Stomach (tissue), 8 donors: ENCODE measurements at regions not wholly inside any gene's neighbourhood (a gene's known extent, or its start where the extent isn't known, plus 50 kb on each side); places are given as distances from the start of the nearest gene placed in this dataset.

Experiments used
- DNase-seq, 2 donors: peaks; one replicate each; pipeline versions ENCODE4 v3.0.0 to v3.0.0-alpha.2; 2013 to 2019
- H3K27ac ChIP-seq, 5 donors: fragments of 200-600 bp in 4 of 5; sonication (generic) in 4 of 5; one replicate each; pipeline ENCODE4 v1.5.1; 2013 to 2019; ENCODE audit warnings: mild to moderate bottlenecking in 1 of 5, moderate library complexity in 1 of 5
- H3K27me3 ChIP-seq, 3 donors: fragments of 200-600 bp; sonication (generic); one replicate each; pipeline ENCODE4 v1.5.1; 2017 to 2019; ENCODE audit warnings: mixed run types in 1 of 3
- H3K36me3 ChIP-seq, 4 donors: fragments of 200-600 bp; sonication (generic); 1 replicate in 3 of 4; 2 replicates in 1 of 4; pipeline ENCODE4 v1.5.1; 2016 to 2019
- H3K4me1 ChIP-seq, 4 donors: fragments of 200-600 bp; sonication (generic); one replicate each; pipeline ENCODE4 v1.5.1; 2016 to 2019
- H3K4me3 ChIP-seq, 4 donors: fragments of 200-600 bp; sonication (generic) in 3 of 4; one replicate each; pipeline ENCODE4 v1.5.1; 2016 to 2019; ENCODE audit warnings: mild to moderate bottlenecking in 1 of 4
- H3K9me3 ChIP-seq, 4 donors: fragments of 200-600 bp; sonication (generic); one replicate each; pipeline ENCODE4 v1.5.1; 2016 to 2019
- CTCF ChIP-seq, 7 experiments: fragments of 450-650 bp in 4 of 7; fragments of 200-600 bp in 3 of 7; sonication (generic) in 3 of 7; IDR thresholded peaks; one replicate each; pipeline ENCODE4 v1.5.1; 2016 to 2019; ENCODE audit warnings: antibody characterized with exemption in 7 of 7, control low read depth in 2 of 7, mild to moderate bottlenecking in 1 of 7
- EP300 ChIP-seq: sonication (generic); formaldehyde crosslinking; IDR thresholded peaks from one replicate; pipeline ENCODE4 v1.6.1; 2017; ENCODE audit warnings: antibody characterized with exemption
- POLR2A ChIP-seq, 4 donors: fragments of 450-650 bp; IDR thresholded peaks; one replicate each; pipeline ENCODE4 v1.6.1; 2016; ENCODE audit warnings: antibody characterized with exemption in 4 of 4, control low read depth in 2 of 4, mild to moderate bottlenecking in 1 of 4, moderate library complexity in 1 of 4
- POLR2AphosphoS5 ChIP-seq, 3 donors: sonication (generic); formaldehyde crosslinking; IDR thresholded peaks; one replicate each; pipeline ENCODE4 v1.6.1; 2016; ENCODE audit warnings: antibody characterized with exemption in 3 of 3
- WGBS, 5 donors: extraction: QIAGEN DNeasy Blood & Tissue Kit in 3 of 5; methylation state at CpG; one replicate each; pipeline versions ENCODE4 v1.1.5 to v1.1.7; 2013 to 2018; 5-methylcytosine and 5-hydroxymethylcytosine counted together
- intact Hi-C: fragments of 100-400 bp; cut with DNase I; formaldehyde crosslinking; loops from one replicate; pipeline ENCODE4 v1.15.1; 2023; ENCODE audit warnings: low total_unique reads
- donor health status: healthy with polysubstance abuse.
- donor health status: Bipolar disorder and iron deficiency.
- donor health status: healthy.

- Histone ChIP-seq H3K4me3 (no peak overlapping the region), H3K9me3 (no peaks in the 10 kb centered on the region), H3K4me1 (peaks cover 0 to 4% (median 0%) of the 10 kb centered on the region in 4 donors), H3K27me3 (no peaks in the 10 kb centered on the region), H3K36me3 (peaks cover 0 to 16% (median 0%) of the 10 kb centered on the region in 4 donors), H3K27ac (no peak overlapping the region)
- DNase-seq, result no peak
- TF ChIP-seq POLR2AphosphoS5 (IDR thresholded peaks at IDR 0.05), result no peak
- TF ChIP-seq POLR2A (IDR thresholded peaks at IDR 0.05), result no peak
- no peak for TF ChIP-seq EP300
- TF ChIP-seq CTCF (IDR thresholded peaks at IDR 0.05), result no peak
- 60 to 92% (median 83%) methylated on average over 3 of the region's 3 CpGs for WGBS, 5 donors
- intact Hi-C loops, result no loop called here
Observed at GRCh38 chr22:25508161-25508560, 56.3 kb upstream of the GRK3 start.

- Histone ChIP-seq H3K36me3 (peaks cover 0 to 16% (median 0%) of the 10 kb centered on the region in 4 donors), H3K9me3 (no peaks in the 10 kb centered on the region), H3K4me1 (peaks cover 0 to 4% (median 0%) of the 10 kb centered on the region in 4 donors), H3K27me3 (no peaks in the 10 kb centered on the region), H3K4me3 (no peak overlapping the region), H3K27ac (no peak overlapping the region)
- WGBS, 5 donors, result 67 to 91% (median 70%) methylated on average over 5 of the region's 5 CpGs
- intact Hi-C loops, result no loop called here
- TF ChIP-seq EP300, result no peak
- TF ChIP-seq POLR2AphosphoS5 (IDR thresholded peaks at IDR 0.05), result no peak
- no peak for TF ChIP-seq POLR2A (IDR thresholded peaks at IDR 0.05)
- no peak for TF ChIP-seq CTCF (IDR thresholded peaks at IDR 0.05)
- DNase-seq, result no peak
Observed at GRCh38 chr22:25508761-25509321, 55.6 kb upstream of the GRK3 start.

GRCh38 chr22:25509374-25509791, 55.1 kb upstream of the GRK3 start:
- Histone ChIP-seq H3K36me3 (peaks cover 0 to 16% (median 0%) of the 10 kb centered on the region in 4 donors), H3K9me3 (no peaks in the 10 kb centered on the region), H3K27ac (no peak overlapping the region), H3K4me3 (no peak overlapping the region), H3K4me1 (peaks cover 0 to 4% (median 0%) of the 10 kb centered on the region in 4 donors), H3K27me3 (no peaks in the 10 kb centered on the region)
- intact Hi-C loops, result no loop called here
- peak in 1 of 2 donors; percentile 75 for DNase-seq
- WGBS, 5 donors, result 59 to 77% (median 65%) methylated on average over 5 of the region's 5 CpGs
- TF ChIP-seq EP300 (no peak), CTCF (IDR thresholded peaks at IDR 0.05) (no peak), POLR2AphosphoS5 (IDR thresholded peaks at IDR 0.05) (no peak), POLR2A (IDR thresholded peaks at IDR 0.05) (no peak)

GRCh38 chr22:25510876-25511275, 53.6 kb upstream of the GRK3 start:
- H3K36me3 ChIP-seq, result peaks cover 0 to 16% (median 0%) of the 10 kb centered on the region in 4 donors
- no peak for DNase-seq
- no peak overlapping the region for H3K4me3 ChIP-seq
- TF ChIP-seq CTCF (IDR thresholded peaks at IDR 0.05), result no peak
- no peak for TF ChIP-seq EP300
- no peak for TF ChIP-seq POLR2AphosphoS5 (IDR thresholded peaks at IDR 0.05)
- TF ChIP-seq POLR2A (IDR thresholded peaks at IDR 0.05), result no peak
- H3K9me3 ChIP-seq, result no peaks in the 10 kb centered on the region
- intact Hi-C loops, result no loop called here
- H3K27me3 ChIP-seq, result no peaks in the 10 kb centered on the region
- 41 to 78% (median 68%) methylated on average over 3 of the region's 3 CpGs for WGBS, 5 donors
- H3K27ac ChIP-seq, result no peak overlapping the region
- H3K4me1 ChIP-seq, result peaks cover 0 to 4% (median 0%) of the 10 kb centered on the region in 4 donors
